A549 (cell line): ENCODE measurements at regions not wholly inside any gene's neighbourhood (a gene's known extent, or its start where the extent isn't known, plus 50 kb on each side); places are given as distances from the start of the nearest gene placed in this dataset.

ENCODE experiments used
- HDAC2 ChIP-seq: fragments of 200-600 bp; sonication (generic); IDR thresholded peaks from 2 replicates; pipeline ENCODE4 v1.6.1; 2016
- JUNB ChIP-seq: fragments of >200 bp; sonication (Bioruptor Twin); formaldehyde crosslinking; IDR thresholded peaks from 2 replicates; pipeline ENCODE4 v1.6.1; 2016
- MAX ChIP-seq: IDR thresholded peaks from 2 replicates; pipeline ENCODE4 v1.6.1; 2012
- NR3C1 ChIP-seq: fragments of >200 bp; sonication (Bioruptor Twin); formaldehyde crosslinking; IDR thresholded peaks from 3 replicates; pipeline ENCODE4 v1.6.1; 2017
- POLR2A ChIP-seq: IDR thresholded peaks from 2 replicates; pipeline ENCODE4 v1.6.1; 2012; ENCODE audit warnings: mild to moderate bottlenecking, low read length
- POLR2AphosphoS2 ChIP-seq: conservative IDR thresholded peaks from 2 replicates; pipeline ENCODE4 v1.6.1; 2012; ENCODE audit warnings: low read length, improper control_type of control experiment, inconsistent platforms
- SMC3 ChIP-seq: fragments of >200 bp; sonication (Bioruptor Twin); formaldehyde crosslinking; IDR thresholded peaks from 3 replicates; pipeline ENCODE4 v1.6.1; 2018; ENCODE audit warnings: inconsistent platforms
- TF ChIP-seq, protein P1 (sequence below): fragments of >200 bp; sonication (Bioruptor Twin); formaldehyde crosslinking; IDR thresholded peaks from 3 replicates; pipeline ENCODE4 v1.5.1; 2016
- TF ChIP-seq, protein P2 (sequence below): fragments of >200 bp; sonication (Bioruptor Twin); formaldehyde crosslinking; IDR thresholded peaks from 3 replicates; pipeline ENCODE4 v1.6.1; 2016
- TF ChIP-seq, protein P3 (sequence below): fragments of 200-600 bp; sonication (generic); IDR thresholded peaks from 2 replicates; pipeline ENCODE4 v1.6.1; 2016; ENCODE audit warnings: antibody characterized with exemption, mild to moderate bottlenecking, moderate library complexity

DNA sequence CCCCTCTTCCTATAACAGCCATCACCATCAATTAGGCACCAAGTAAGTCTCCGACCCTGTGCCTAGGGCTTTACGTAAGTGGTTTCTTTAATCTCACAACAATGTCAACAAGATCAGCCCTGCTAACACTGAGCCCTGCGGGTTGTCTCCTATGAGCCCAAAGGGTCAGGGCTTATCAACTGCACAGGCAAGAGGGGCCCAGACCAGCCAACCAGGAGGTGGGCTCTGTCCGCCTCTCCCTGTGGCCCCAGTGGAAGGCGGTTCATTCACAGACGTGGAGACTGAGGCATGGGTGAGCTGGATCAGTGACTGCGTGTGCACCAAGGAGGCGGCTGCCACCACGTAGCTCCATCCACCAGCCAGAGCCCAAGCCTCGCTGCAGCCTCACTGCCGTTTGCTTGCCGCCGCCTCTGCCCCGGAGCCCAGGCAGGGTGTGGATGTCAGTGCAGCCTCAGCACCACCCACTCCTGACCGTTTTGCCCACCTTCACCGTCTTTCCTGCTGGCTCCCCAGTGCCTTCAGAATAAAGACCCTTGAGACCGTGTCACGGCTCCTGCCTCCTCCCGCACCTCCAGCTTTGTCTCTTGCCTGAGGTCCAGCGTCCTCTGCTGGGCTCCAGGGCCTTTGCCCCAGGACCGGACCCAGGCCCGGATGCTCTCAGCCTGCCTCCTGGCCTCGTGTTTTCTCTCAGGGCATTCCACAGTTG, 78.7 kb downstream of the DLL1 start:
- TF ChIP-seq POLR2A (no peak), HDAC2 (no peak), NR3C1 (no peak), MAX (no peak), SMC3 (no peak), POLR2AphosphoS2 (no peak), JUNB (no peak)
- TF ChIP-seq, protein P1, sequence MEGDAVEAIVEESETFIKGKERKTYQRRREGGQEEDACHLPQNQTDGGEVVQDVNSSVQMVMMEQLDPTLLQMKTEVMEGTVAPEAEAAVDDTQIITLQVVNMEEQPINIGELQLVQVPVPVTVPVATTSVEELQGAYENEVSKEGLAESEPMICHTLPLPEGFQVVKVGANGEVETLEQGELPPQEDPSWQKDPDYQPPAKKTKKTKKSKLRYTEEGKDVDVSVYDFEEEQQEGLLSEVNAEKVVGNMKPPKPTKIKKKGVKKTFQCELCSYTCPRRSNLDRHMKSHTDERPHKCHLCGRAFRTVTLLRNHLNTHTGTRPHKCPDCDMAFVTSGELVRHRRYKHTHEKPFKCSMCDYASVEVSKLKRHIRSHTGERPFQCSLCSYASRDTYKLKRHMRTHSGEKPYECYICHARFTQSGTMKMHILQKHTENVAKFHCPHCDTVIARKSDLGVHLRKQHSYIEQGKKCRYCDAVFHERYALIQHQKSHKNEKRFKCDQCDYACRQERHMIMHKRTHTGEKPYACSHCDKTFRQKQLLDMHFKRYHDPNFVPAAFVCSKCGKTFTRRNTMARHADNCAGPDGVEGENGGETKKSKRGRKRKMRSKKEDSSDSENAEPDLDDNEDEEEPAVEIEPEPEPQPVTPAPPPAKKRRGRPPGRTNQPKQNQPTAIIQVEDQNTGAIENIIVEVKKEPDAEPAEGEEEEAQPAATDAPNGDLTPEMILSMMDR: no peak
- TF ChIP-seq, protein P2, sequence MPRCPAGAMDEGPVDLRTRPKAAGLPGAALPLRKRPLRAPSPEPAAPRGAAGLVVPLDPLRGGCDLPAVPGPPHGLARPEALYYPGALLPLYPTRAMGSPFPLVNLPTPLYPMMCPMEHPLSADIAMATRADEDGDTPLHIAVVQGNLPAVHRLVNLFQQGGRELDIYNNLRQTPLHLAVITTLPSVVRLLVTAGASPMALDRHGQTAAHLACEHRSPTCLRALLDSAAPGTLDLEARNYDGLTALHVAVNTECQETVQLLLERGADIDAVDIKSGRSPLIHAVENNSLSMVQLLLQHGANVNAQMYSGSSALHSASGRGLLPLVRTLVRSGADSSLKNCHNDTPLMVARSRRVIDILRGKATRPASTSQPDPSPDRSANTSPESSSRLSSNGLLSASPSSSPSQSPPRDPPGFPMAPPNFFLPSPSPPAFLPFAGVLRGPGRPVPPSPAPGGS: no peak
- TF ChIP-seq, protein P3, sequence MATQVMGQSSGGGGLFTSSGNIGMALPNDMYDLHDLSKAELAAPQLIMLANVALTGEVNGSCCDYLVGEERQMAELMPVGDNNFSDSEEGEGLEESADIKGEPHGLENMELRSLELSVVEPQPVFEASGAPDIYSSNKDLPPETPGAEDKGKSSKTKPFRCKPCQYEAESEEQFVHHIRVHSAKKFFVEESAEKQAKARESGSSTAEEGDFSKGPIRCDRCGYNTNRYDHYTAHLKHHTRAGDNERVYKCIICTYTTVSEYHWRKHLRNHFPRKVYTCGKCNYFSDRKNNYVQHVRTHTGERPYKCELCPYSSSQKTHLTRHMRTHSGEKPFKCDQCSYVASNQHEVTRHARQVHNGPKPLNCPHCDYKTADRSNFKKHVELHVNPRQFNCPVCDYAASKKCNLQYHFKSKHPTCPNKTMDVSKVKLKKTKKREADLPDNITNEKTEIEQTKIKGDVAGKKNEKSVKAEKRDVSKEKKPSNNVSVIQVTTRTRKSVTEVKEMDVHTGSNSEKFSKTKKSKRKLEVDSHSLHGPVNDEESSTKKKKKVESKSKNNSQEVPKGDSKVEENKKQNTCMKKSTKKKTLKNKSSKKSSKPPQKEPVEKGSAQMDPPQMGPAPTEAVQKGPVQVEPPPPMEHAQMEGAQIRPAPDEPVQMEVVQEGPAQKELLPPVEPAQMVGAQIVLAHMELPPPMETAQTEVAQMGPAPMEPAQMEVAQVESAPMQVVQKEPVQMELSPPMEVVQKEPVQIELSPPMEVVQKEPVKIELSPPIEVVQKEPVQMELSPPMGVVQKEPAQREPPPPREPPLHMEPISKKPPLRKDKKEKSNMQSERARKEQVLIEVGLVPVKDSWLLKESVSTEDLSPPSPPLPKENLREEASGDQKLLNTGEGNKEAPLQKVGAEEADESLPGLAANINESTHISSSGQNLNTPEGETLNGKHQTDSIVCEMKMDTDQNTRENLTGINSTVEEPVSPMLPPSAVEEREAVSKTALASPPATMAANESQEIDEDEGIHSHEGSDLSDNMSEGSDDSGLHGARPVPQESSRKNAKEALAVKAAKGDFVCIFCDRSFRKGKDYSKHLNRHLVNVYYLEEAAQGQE: no peak
